ENCODE measurements at regions not wholly inside any gene's neighbourhood (a gene's known extent, or its start where the extent isn't known, plus 50 kb on each side); places are given as distances from the start of the nearest gene placed in this dataset.
"Not testable (repeated sequence)": the region's sequence is repeated elsewhere in the genome, so short reads cannot be mapped to it uniquely, and the experiment has no call there.

DNA sequence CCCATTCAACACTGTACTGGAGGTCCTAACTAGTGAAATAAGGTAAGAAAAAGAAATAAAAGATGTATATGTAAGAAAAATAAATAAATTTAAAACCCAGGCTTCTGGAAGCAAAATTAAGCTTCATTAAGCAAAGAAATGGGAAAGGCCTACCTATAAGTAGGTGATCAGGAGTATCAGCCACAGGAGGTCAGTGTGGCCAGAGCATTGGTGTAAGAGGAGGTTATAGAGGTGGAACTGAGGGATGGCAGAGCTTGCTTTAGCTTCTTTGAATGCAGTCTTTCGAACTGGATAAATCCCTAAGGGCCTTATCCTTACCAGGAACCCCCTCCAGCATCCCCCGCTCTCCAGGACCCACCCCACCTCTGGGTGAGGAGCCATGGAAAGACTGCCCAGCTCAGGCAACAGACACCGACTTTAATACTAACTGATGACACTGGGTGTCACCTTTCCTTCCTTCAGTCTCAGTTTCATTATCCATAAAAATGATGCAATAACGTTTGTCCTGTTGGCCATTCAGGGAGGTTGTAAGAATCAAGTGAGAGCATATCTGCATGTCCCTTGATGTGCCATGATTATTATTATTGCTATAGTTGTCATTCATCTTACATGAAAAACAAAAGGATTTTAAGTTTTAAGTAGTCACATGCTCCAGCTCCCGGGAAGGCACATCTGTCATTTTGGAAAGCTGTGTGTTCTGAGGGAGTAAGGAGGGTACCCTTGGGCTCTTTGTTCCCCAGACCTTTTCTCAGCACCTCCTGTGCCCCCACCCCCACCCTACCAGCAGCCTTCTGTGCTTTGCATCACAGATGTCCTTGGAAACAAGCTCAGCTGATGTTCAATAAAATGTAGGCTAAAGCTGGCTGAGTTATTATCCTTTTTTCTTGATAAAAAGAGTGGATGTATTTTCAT is 50.8 kb upstream of the CTNNA1 start:
- DNase-seq (ENCODE audit: low read depth in 3 of 3), result no peak

DNA sequence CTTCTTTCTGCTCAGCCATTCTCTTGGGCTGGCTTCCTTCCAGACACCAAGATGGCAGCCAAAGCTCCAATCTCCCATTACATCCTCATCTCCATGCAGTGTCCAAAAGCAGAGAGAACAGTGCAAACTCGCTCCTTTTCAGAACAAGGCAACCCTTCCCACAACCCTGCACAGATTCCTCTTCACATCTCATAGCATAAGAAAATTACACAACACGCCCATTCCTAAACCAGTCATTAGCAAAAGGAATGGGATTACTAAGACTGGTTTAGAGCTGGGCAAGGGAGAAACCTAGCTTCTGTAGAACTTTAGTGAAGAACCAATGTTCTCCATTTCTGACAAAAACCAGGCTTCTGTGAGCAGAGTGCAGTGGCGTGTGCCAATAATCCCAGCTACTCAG is 51.5 kb upstream of the CTNNA1 start:
- no peak for DNase-seq (ENCODE audit: low read depth in 3 of 3)

GRCh38 chr5:138700581-138701362 is 52.5 kb upstream of the CTNNA1 start:
- DNase-seq (ENCODE audit: low read depth in 3 of 3), result no peak

DNA sequence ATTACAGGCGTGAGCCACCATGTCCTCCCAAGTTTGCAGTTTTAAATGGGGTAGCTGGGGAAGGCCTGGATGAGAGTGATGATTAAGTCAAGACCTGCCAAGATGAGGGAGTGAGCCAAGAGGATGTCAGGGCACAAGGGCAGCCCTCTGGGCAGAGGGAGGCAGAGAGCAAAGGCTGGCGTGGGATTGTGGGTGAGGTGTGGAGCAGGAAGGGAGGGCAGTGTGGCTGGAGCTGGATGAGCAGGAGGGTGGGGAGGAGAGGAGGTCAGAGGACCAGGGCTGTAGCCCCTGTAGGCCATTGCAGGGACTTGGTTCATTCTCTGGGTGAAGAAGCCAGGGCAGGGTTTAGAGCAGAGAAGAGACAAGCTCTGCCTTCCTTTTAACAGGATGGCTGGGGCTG is 53.7 kb upstream of the CTNNA1 start:
- DNase-seq (ENCODE audit: low read depth in 3 of 3), result no peak

DNA sequence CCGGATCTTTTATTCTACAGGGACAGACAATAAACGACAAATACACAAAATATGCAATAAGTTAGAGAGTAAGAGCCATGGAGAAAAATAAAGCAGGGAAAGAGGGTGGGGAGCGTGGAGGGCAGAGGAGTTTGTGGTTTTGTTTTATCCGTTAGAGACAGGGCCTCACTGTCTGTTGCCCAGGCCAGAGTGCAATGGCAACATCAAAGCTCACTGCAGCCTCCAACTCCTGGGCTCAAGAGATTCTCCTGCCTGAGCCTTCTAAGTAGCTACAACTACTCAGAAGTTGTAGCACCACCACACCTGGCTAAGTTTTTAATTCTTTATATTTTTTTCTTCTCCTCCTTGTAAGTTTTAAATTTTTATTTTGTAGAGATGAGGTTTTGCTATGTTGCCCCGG is 54.5 kb upstream of the CTNNA1 start:
- DNase-seq (ENCODE audit: low read depth in 3 of 3), result no peak

GRCh38 chr5:138697720-138698360 is 55.4 kb upstream of the CTNNA1 start:
- no peak for DNase-seq (ENCODE audit: low read depth in 3 of 3)

GRCh38 chr5:138696501-138696900 is 56.7 kb upstream of the CTNNA1 start:
- DNase-seq (ENCODE audit: low read depth in 3 of 3), result no peak

DNA sequence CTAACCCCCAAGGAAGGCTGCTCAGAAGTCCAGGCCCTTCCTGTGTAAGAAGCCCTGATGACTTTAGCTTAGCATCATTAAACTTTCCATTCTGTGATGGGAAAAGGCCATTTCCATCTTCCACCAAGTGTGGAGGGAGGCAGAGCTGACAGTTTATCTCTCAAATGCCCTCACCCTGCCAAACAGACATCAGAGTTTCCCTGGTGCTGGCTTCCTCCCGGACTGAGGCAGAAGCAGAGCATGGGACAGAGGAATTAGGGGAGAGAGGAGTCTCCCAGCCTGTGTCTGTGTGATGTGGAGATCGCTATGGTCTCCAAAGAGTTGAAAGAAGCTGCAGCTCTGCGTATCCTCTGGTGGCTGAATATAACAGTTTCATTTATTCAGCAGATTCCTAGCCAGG is 57.4 kb upstream of the CTNNA1 start:
- no peak for DNase-seq (ENCODE audit: low read depth in 3 of 3)

DNA sequence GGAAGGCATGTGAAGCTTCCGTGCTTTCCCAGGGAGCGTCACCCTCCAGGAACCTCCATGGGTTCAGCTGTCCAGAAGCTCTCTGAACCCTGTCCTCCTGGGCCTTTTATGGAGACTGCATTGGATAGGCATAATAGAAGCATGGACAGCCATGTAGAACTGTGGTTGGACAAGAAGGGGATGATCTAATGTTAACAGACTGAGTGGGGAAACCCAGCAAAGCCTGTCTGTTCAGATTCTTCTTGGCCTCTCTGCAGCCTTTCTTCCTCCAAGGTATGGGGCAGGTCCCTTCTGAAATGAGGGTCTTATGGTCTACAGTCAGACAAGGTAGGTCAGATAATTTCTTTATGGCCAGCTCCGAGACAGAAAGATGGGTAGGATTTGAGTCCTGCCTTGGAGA is 59.1 kb upstream of the CTNNA1 start:
- DNase-seq (ENCODE audit: low read depth in 3 of 3), result no peak

DNA sequence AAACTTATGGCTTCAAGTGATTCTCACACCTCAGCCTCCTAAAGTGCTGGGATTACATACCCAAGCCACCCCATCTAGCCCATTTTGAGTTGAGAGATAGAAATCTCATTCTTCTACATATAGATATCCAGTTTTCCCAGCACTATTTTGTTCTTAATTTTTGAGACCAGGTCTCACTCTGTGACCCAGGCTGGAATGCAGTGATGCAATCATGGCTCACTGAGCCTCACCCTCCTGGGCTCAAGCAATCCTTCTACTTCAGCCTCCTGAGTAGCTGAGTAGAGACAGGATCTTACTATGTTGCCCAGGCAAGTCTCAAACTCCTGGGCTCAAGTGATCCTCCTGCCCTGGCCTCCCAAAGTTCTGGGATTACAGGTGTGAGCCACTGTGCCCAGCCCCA is 60.9 kb upstream of the CTNNA1 start:
- no peak for DNase-seq (ENCODE audit: low read depth in 3 of 3)

DNA sequence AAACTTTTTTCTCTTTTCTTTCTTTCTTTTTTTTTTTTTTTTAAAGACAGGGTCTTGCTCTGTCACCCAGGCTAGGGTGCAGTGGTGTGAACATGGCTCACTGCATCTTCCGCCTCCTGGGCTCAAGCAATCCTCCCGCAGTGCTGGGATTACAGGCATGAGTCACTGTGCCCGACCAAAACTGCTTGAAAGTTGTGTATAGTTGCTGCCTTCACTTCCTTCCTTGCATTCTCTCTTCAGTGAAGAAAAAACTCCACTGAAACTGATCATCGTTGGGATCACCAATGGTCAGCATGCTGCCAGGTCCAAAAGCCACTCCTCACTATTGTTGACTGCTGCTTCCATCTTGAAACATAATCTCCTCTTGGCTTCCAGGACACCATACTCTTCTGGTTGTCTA is 66.6 kb upstream of the CTNNA1 start:
- no peak for DNase-seq (ENCODE audit: low read depth in 3 of 3)

- DNase-seq (ENCODE audit: low read depth in 3 of 3), result no peak
These were observed 68.0 kb upstream of the CTNNA1 start for GRCh38 chr5:138685193-138685745.

DNA sequence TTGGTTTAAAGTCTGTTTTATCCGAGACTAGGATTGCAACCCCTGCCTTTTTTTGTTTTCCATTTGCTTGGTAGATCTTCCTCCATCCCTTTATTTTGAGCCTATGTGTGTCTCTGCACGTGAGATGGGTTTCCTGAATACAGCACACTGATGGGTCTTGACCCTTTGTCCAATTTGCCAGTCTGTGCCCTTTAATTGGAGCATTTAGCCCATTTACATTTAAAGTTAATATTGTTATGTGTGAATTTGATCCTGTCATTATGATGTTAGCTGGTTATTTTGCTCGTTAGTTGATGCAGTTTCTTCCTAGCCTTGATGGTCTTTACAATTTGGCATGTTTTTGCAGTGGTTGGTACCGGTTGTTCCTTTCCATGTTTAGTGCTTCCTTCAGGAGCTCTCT is 70.8 kb upstream of the CTNNA1 start:
- not testable (repeated sequence) for DNase-seq (ENCODE audit: low read depth in 3 of 3)

GRCh38 chr5:138678826-138679225 is 74.4 kb upstream of the CTNNA1 start:
- not testable (repeated sequence) for DNase-seq (ENCODE audit: low read depth in 3 of 3)

- no peak for DNase-seq (ENCODE audit: low read depth in 3 of 3)
These were observed 75.4 kb upstream of the CTNNA1 start for GRCh38 chr5:138677782-138678181.

- DNase-seq (ENCODE audit: low read depth in 3 of 3), result no peak
These were observed 76.5 kb upstream of the CTNNA1 start for GRCh38 chr5:138676556-138677193.

DNA sequence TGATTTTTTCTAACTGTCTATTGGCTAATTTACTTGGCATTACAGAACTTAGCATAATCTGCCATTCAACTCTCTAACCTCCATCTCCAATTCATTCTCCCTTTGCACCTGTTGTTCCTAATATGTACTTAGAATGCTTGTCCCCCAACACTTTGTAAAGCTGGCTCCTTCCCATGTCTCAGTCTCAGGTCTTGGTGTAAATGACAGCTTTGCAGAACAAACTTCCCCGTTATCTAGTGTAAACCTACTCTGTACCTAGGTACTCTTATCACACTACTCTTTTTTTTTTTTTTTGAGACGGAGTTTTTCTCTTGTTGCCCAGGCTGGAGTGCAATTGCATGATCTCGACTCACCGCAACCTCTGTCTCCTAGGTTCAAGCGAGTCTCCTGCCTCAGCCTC is 77.2 kb upstream of the CTNNA1 start:
- DNase-seq (ENCODE audit: low read depth in 3 of 3), result no peak

- no peak for DNase-seq (ENCODE audit: low read depth in 3 of 3)
These were observed 84.5 kb upstream of the CTNNA1 start for GRCh38 chr5:138668451-138669380.

- not testable (repeated sequence) for DNase-seq (ENCODE audit: low read depth in 3 of 3)
These were observed 85.4 kb upstream of the CTNNA1 start for GRCh38 chr5:138667782-138668331.

DNA sequence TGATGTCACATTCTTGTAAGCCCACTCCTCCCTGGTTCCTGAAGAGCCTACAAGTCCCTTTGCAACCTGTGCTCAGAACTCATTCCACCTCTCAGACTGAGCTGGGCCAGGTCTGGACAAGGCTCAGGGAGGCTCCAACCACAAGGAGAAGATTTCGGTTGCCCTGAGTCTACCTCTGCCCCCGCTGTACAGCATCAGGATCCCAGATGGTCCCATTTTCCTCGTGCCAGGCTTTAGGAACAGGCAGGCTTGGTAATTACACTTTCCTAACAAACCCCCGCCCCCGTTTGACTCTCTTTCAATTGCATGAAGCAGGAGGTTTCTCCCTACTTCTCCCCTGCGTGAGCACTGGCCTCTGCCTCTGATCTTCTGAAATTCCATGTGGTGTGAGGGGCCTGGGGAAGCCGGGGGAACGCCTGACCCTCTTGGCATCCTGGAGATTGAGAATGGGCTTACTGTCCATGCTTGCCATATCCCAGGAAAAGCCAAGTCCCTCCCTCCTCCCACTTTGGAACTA is 86.9 kb upstream of the CTNNA1 start:
- no peak for DNase-seq (ENCODE audit: low read depth in 3 of 3)

All from stimulated activated CD4-positive, alpha-beta T cell treated with anti-CD3 and anti-CD28 coated beads, TNF-alpha, amount 100 ng/mL, for 48 hours (primary cell).